GM18508 (cell line): ENCODE measurements at regions not wholly inside any gene's neighbourhood (a gene's known extent, or its start where the extent isn't known, plus 50 kb on each side); places are given as distances from the start of the nearest gene placed in this dataset.

Experiments used
- ATAC-seq: cut with Tn5 transposase; IDR thresholded peaks from one replicate; pipeline ENCODE4 v1.9.1; 2021; ENCODE audit warnings: moderate number of reproducible peaks; ENCODE audit not compliant: insufficient read depth, unreplicated experiment

- ATAC-seq: no peak
Measured at GRCh38 chr15:70494517-70494851, 268.9 kb downstream of the UACA start.

GRCh38 chr15:70493787-70494516 is 269.4 kb downstream of the UACA start:
- ATAC-seq: no peak

GRCh38 chr15:70493376-70493775 is 270.0 kb downstream of the UACA start:
- ATAC-seq: no peak

- ATAC-seq: no peak
Measured at GRCh38 chr15:70492240-70493177, 270.8 kb downstream of the UACA start.

- ATAC-seq: no peak
Measured at GRCh38 chr15:70491641-70492040, 271.7 kb downstream of the UACA start.

GRCh38 chr15:70491201-70491621 is 272.1 kb downstream of the UACA start:
- no peak for ATAC-seq

GRCh38 chr15:70490838-70491155 is 272.6 kb downstream of the UACA start:
- ATAC-seq: no peak

GRCh38 chr15:70490148-70490837 is 273.1 kb downstream of the UACA start:
- no peak for ATAC-seq

- no peak for ATAC-seq
Measured at GRCh38 chr15:70488941-70489848, 274.2 kb downstream of the UACA start.

GRCh38 chr15:70488002-70488605 is 275.3 kb downstream of the UACA start:
- no peak for ATAC-seq

- ATAC-seq: no peak
Measured at GRCh38 chr15:70487387-70487740, 276.0 kb downstream of the UACA start.

- ATAC-seq: peak; percentile 46
Measured at GRCh38 chr15:70486451-70487386, 276.6 kb downstream of the UACA start.

- no peak for ATAC-seq
Measured at GRCh38 chr15:70486012-70486411, 277.3 kb downstream of the UACA start.

GRCh38 chr15:70484993-70485392 is 278.4 kb downstream of the UACA start:
- ATAC-seq: no peak

- no peak for ATAC-seq
Measured at GRCh38 chr15:70483513-70483912, 279.8 kb downstream of the UACA start.

GRCh38 chr15:70480196-70480856 is 283.0 kb downstream of the UACA start:
- no peak for ATAC-seq

- no peak for ATAC-seq
Measured at GRCh38 chr15:70479785-70480184, 283.6 kb downstream of the UACA start.

GRCh38 chr15:70479056-70479455 is 284.3 kb downstream of the UACA start:
- no peak for ATAC-seq
